ENCODE measurements at regions not wholly inside any gene's neighbourhood (a gene's known extent, or its start where the extent isn't known, plus 50 kb on each side); places are given as distances from the start of the nearest gene placed in this dataset.
A peak's percentile ranks its signal among the peaks of the same experiment; 100 is the strongest.

DNA sequence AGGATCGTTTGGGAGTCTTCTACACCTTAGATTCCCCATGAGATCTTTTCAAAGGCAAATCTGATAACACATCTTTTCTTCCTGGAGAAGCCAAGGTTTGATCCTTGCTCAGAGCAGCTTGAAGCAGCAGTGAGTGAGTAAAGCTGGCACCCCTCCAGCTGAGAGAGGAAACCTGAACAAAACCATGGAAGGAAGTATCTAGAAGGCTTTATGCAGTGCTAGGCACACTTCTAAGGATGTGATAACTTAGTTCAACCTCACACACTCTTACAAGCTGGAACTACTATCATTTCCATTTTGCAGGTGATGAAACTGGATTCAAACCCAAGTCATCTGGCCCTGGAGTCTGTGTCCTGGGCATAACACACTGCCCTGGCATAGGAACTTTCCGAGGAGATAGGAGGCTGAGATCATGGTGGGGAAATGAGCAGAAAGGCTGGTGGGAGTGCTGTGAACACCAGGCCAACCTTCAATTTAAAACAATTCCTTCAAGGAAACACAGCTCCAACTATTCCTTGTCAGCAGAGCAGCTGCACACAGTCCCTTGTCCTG is 71.2 kb downstream of the CTAGE1 start:
- ChIA-PET POLR2A (interaction anchor here (0.7 to 1.4 kb wide), 4 partner anchors 18 to 122 kb away, joined by 3 read pairs; no protein-coding TSS in a partner anchor), CTCF (no interaction called here)
- H3K27ac Mint-ChIP-seq (ENCODE audit: low read depth, unreplicated experiment) = no peak overlapping the region
- no peaks in the 10 kb centered on the region for H3K27me3 Mint-ChIP-seq (ENCODE audit: insufficient read depth, unreplicated experiment)
- BruUV-seq (replicated peaks) = no TSS peak
- intact Hi-C loops (cut with micrococcal nuclease) = no loop called here
- peaks cover 19% of the 10 kb centered on the region for H3K4me1 Mint-ChIP-seq (ENCODE audit: insufficient read depth, unreplicated experiment)
- DNase-seq (ENCODE audit: unreplicated experiment) = peak; percentile 68
- no peak overlapping the region for H3K4me3 Mint-ChIP-seq (ENCODE audit: unreplicated experiment)
- TF ChIP-seq CTCF (IDR thresholded peaks at IDR 0.05; ENCODE audit: unreplicated experiment) = no peak
- no peaks in the 10 kb centered on the region for H3K36me3 Mint-ChIP-seq (ENCODE audit: insufficient read depth, unreplicated experiment)
- no peaks in the 10 kb centered on the region for H3K9me3 Mint-ChIP-seq (ENCODE audit: unreplicated experiment)

DNA sequence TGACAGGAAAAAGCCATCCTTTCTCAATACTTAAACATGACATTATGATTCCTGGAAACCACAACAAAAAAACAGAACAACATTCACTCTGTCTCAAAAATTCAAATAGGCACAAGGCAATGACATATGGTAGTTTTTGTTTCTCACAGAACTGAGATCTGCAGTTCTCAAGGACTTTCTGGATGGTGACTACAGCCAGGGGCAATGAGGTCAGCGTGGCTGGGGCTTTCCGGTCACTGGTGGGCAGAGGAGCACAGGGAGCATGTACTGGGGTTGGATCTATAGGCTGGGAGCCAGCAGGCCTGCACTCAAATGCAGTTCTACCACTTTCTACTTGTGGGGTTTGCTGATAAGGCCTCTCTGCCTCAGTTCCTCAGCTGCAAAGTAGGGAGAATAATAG is 72.0 kb downstream of the CTAGE1 start:
- H3K9me3 Mint-ChIP-seq (ENCODE audit: unreplicated experiment) = no peaks in the 10 kb centered on the region
- DNase-seq (ENCODE audit: unreplicated experiment) = no peak
- intact Hi-C loops (cut with micrococcal nuclease) = no loop called here
- H3K4me1 Mint-ChIP-seq (ENCODE audit: insufficient read depth, unreplicated experiment) = peaks cover 19% of the 10 kb centered on the region
- BruUV-seq (replicated peaks) = no TSS peak
- ChIA-PET POLR2A (interaction anchor here (0.7 kb wide), 1 partner anchor 19 kb away, joined by 3 read pairs; no protein-coding TSS in a partner anchor), CTCF (interaction anchor here (1.4 kb wide), 1 partner anchor 14 kb away, joined by 3 read pairs; no protein-coding TSS in a partner anchor)
- no peaks in the 10 kb centered on the region for H3K36me3 Mint-ChIP-seq (ENCODE audit: insufficient read depth, unreplicated experiment)
- no peaks in the 10 kb centered on the region for H3K27me3 Mint-ChIP-seq (ENCODE audit: insufficient read depth, unreplicated experiment)
- no peak overlapping the region for H3K27ac Mint-ChIP-seq (ENCODE audit: low read depth, unreplicated experiment)
- H3K4me3 Mint-ChIP-seq (ENCODE audit: unreplicated experiment) = no peak overlapping the region
- no peak for TF ChIP-seq CTCF (IDR thresholded peaks at IDR 0.05; ENCODE audit: unreplicated experiment)

GRCh38 chr18:22344908-22345670 is 72.6 kb downstream of the CTAGE1 start:
- Mint-ChIP-seq H3K4me1 (ENCODE audit: insufficient read depth, unreplicated experiment) (peaks cover 19% of the 10 kb centered on the region), H3K9me3 (ENCODE audit: unreplicated experiment) (no peaks in the 10 kb centered on the region), H3K36me3 (ENCODE audit: insufficient read depth, unreplicated experiment) (no peaks in the 10 kb centered on the region), H3K27me3 (ENCODE audit: insufficient read depth, unreplicated experiment) (no peaks in the 10 kb centered on the region), H3K4me3 (ENCODE audit: unreplicated experiment) (no peak overlapping the region), H3K27ac (ENCODE audit: low read depth, unreplicated experiment) (no peak overlapping the region)
- ChIA-PET POLR2A (interaction anchor here (0.7 kb wide), 1 partner anchor 14 kb away, joined by 3 read pairs; no protein-coding TSS in a partner anchor), CTCF (interaction anchor here (0.8 to 1.4 kb wide), 2 partner anchors 14 to 24 kb away, joined by 3 to 4 read pairs; no protein-coding TSS in a partner anchor)
- DNase-seq (ENCODE audit: unreplicated experiment) = no peak
- TF ChIP-seq CTCF (IDR thresholded peaks at IDR 0.05; ENCODE audit: unreplicated experiment) = no peak
- BruUV-seq (replicated peaks) = no TSS peak
- intact Hi-C loops (cut with micrococcal nuclease) = no loop called here

DNA sequence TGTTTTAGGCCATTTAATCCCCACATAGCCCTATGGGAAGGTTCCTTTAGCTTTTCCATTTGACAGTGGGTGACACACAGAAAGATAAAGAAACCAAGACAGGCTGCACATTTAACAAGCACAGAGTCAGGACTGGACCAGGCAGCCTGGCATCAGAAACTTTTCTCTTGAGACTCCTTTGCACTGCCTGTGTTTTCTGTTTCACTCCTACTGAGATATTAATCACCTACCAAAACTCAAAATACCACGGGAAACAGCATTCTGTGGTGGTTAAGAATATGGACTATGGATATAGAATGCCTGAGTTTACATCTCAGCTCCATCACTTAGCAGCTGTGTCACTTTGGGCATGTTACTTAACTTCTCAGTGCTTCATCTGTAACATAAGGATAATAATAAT is 73.3 kb downstream of the CTAGE1 start:
- TF ChIP-seq CTCF (IDR thresholded peaks at IDR 0.05; ENCODE audit: unreplicated experiment) = no peak
- Mint-ChIP-seq H3K9me3 (ENCODE audit: unreplicated experiment) (no peaks in the 10 kb centered on the region), H3K36me3 (ENCODE audit: insufficient read depth, unreplicated experiment) (no peaks in the 10 kb centered on the region), H3K4me1 (ENCODE audit: insufficient read depth, unreplicated experiment) (peaks cover 19% of the 10 kb centered on the region), H3K27me3 (ENCODE audit: insufficient read depth, unreplicated experiment) (no peaks in the 10 kb centered on the region), H3K27ac (ENCODE audit: low read depth, unreplicated experiment) (no peak overlapping the region), H3K4me3 (ENCODE audit: unreplicated experiment) (no peak overlapping the region)
- CTCF ChIA-PET = interaction anchor here (0.8 to 1.4 kb wide), 2 partner anchors 13 to 23 kb away, joined by 3 to 4 read pairs; no protein-coding TSS in a partner anchor
- no peak for DNase-seq (ENCODE audit: unreplicated experiment)
- intact Hi-C loops (cut with micrococcal nuclease) = no loop called here
- no TSS peak for BruUV-seq (replicated peaks)
- POLR2A ChIA-PET = interaction anchor here (0.7 kb wide), 1 partner anchor 13 kb away, joined by 3 read pairs; no protein-coding TSS in a partner anchor

Data from MCF 10A (cell line).